ENCODE measurements at regions not wholly inside any gene's neighbourhood (a gene's known extent, or its start where the extent isn't known, plus 50 kb on each side); places are given as distances from the start of the nearest gene placed in this dataset.

DNA sequence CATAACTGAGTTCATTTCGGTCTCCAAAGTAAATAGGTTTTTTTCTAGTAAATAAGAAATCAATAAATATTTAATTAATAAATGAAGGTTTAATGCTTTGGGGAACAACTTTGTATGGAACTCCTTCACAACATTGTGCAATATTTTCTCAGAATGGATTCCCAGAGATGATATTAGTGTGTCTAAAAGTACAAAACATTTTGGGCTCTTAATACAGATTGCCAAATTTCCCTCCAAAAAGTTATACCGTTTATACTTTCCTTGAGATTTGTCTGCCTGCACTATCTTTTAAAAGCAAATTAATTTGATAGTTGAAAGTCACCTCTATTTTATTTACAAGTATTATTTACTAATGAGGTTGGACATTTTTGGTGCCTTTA is 151.8 kb downstream of the FAM161A start:
- H3K4me3 ChIP-seq (ENCODE audit: low read depth in 1 of 3, low read length in 3 of 3): no peak overlapping the region
- no peak for DNase-seq (ENCODE audit: low spot score)
- H3K36me3 ChIP-seq (ENCODE audit: control insufficient read depth in 4 of 4, insufficient read depth in 3 of 4, low read depth in 1 of 4, low read length in 3 of 4): no peaks in the 10 kb centered on the region
- H3K9me3 ChIP-seq (ENCODE audit: control insufficient read depth in 4 of 4, low read length in 3 of 4): no peaks in the 10 kb centered on the region
- WGBS: 36% methylated on average over 2 of the region's 2 CpGs
- peaks cover 0 to 4% (median under 1%) of the 10 kb centered on the region in 4 donors for H3K4me1 ChIP-seq (ENCODE audit: control insufficient read depth in 4 of 4, insufficient read depth in 4 of 4, low read length in 3 of 4)
- TF ChIP-seq FOXA1 (IDR thresholded peaks at IDR 0.05): no peak
- no peak for TF ChIP-seq RAD21 (IDR thresholded peaks at IDR 0.05)
- TF ChIP-seq GABPA (IDR thresholded peaks at IDR 0.05 in 1 of 2, conservative IDR thresholded peaks at IDR 0.05 in 1 of 2): no peak
- no peak for TF ChIP-seq HNF4A (conservative IDR thresholded peaks at IDR 0.05)
- TF ChIP-seq, protein P1, sequence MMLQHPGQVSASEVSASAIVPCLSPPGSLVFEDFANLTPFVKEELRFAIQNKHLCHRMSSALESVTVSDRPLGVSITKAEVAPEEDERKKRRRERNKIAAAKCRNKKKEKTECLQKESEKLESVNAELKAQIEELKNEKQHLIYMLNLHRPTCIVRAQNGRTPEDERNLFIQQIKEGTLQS (IDR thresholded peaks at IDR 0.05): no peak
- no peak for TF ChIP-seq HNF4G (IDR thresholded peaks at IDR 0.05)
- no peak for TF ChIP-seq SP1 (IDR thresholded peaks at IDR 0.05)
- TF ChIP-seq, protein P2, sequence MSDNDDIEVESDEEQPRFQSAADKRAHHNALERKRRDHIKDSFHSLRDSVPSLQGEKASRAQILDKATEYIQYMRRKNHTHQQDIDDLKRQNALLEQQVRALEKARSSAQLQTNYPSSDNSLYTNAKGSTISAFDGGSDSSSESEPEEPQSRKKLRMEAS (IDR thresholded peaks at IDR 0.05): no peak
- TF ChIP-seq RXRA (IDR thresholded peaks at IDR 0.05): no peak
- no peaks in the 10 kb centered on the region for H3K27me3 ChIP-seq (ENCODE audit: control insufficient read depth in 4 of 4, insufficient read depth in 4 of 4, low read length in 3 of 4)
- no peak overlapping the region for H3K9ac ChIP-seq (ENCODE audit: low read depth in 1 of 2, low read length in 2 of 2)
- H3K27ac ChIP-seq (ENCODE audit: low read depth in 1 of 2, low read length in 2 of 2): no peak overlapping the region

DNA sequence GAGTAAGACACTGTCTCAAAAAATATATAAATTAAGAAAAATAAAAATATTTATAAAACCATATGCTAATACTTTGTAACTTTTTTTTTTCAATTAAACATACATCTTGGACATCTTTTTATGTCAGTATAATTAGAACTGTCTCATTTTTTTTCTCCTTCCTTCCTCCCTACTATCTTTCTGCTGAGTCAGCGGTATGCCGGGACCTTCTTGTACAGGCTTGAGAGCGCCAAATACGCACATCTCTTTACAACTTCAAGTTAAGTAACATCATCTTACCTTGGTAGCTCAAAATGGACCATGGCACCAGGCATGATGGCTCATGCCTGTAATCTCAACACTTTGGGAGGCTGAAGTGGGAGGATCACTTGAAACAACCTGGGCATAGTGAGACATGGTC is 153.4 kb downstream of the FAM161A start:
- no peak overlapping the region for H3K4me3 ChIP-seq (ENCODE audit: low read depth in 1 of 3, low read length in 3 of 3)
- no peak overlapping the region for H3K27ac ChIP-seq (ENCODE audit: low read depth in 1 of 2, low read length in 2 of 2)
- H3K4me1 ChIP-seq (ENCODE audit: control insufficient read depth in 4 of 4, insufficient read depth in 4 of 4, low read length in 3 of 4): peaks cover 0 to 4% (median under 1%) of the 10 kb centered on the region in 4 donors
- no peak for TF ChIP-seq RAD21 (IDR thresholded peaks at IDR 0.05)
- TF ChIP-seq, protein P3, sequence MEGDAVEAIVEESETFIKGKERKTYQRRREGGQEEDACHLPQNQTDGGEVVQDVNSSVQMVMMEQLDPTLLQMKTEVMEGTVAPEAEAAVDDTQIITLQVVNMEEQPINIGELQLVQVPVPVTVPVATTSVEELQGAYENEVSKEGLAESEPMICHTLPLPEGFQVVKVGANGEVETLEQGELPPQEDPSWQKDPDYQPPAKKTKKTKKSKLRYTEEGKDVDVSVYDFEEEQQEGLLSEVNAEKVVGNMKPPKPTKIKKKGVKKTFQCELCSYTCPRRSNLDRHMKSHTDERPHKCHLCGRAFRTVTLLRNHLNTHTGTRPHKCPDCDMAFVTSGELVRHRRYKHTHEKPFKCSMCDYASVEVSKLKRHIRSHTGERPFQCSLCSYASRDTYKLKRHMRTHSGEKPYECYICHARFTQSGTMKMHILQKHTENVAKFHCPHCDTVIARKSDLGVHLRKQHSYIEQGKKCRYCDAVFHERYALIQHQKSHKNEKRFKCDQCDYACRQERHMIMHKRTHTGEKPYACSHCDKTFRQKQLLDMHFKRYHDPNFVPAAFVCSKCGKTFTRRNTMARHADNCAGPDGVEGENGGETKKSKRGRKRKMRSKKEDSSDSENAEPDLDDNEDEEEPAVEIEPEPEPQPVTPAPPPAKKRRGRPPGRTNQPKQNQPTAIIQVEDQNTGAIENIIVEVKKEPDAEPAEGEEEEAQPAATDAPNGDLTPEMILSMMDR (IDR thresholded peaks at IDR 0.05; ENCODE audit: low read depth, low read length, missing input control): no peak
- TF ChIP-seq HNF4G (IDR thresholded peaks at IDR 0.05): no peak
- no peak for TF ChIP-seq SP1 (IDR thresholded peaks at IDR 0.05)
- TF ChIP-seq, protein P2 (IDR thresholded peaks at IDR 0.05): no peak
- TF ChIP-seq ZBTB33 (IDR thresholded peaks at IDR 0.05): no peak
- no peak for TF ChIP-seq FOXA2 (IDR thresholded peaks at IDR 0.05)
- no peak for TF ChIP-seq YY1 (IDR thresholded peaks at IDR 0.05)
- TF ChIP-seq NR2F2 (IDR thresholded peaks at IDR 0.05): no peak
- TF ChIP-seq REST (IDR thresholded peaks at IDR 0.05): no peak
- TF ChIP-seq FOXA1 (IDR thresholded peaks at IDR 0.05): no peak
- TF ChIP-seq JUND (IDR thresholded peaks at IDR 0.05): no peak
- no peak for DNase-seq (ENCODE audit: low spot score)
- H3K9me3 ChIP-seq (ENCODE audit: control insufficient read depth in 4 of 4, low read length in 3 of 4): no peaks in the 10 kb centered on the region
- no peaks in the 10 kb centered on the region for H3K27me3 ChIP-seq (ENCODE audit: control insufficient read depth in 4 of 4, insufficient read depth in 4 of 4, low read length in 3 of 4)
- no peaks in the 10 kb centered on the region for H3K36me3 ChIP-seq (ENCODE audit: control insufficient read depth in 4 of 4, insufficient read depth in 3 of 4, low read depth in 1 of 4, low read length in 3 of 4)
- H3K9ac ChIP-seq (ENCODE audit: low read depth in 1 of 2, low read length in 2 of 2): no peak overlapping the region
- WGBS: 77% methylated on average over 4 of the region's 4 CpGs

Measured in liver (tissue), 8 donors.